ENCODE measurements at regions not wholly inside any gene's neighbourhood (a gene's known extent, or its start where the extent isn't known, plus 50 kb on each side); places are given as distances from the start of the nearest gene placed in this dataset.
"Not testable (repeated sequence)": the region's sequence is repeated elsewhere in the genome, so short reads cannot be mapped to it uniquely, and the experiment has no call there.

- DNase-seq, result no peak
Observed at GRCh38 chr11:119586181-119586580, 142.8 kb downstream of the NECTIN1 start.

- DNase-seq, result no peak
Observed at GRCh38 chr11:119585043-119585781, 143.8 kb downstream of the NECTIN1 start.

GRCh38 chr11:119584193-119585042, 144.6 kb downstream of the NECTIN1 start:
- DNase-seq, result no peak

GRCh38 chr11:119583585-119583984, 145.4 kb downstream of the NECTIN1 start:
- DNase-seq, result no peak

GRCh38 chr11:119581396-119581795, 147.6 kb downstream of the NECTIN1 start:
- DNase-seq, result not testable (repeated sequence)

GRCh38 chr11:119580751-119581150, 148.2 kb downstream of the NECTIN1 start:
- DNase-seq, result no peak

GRCh38 chr11:119580081-119580480, 148.9 kb downstream of the NECTIN1 start:
- no peak for DNase-seq

- DNase-seq, result no peak
Observed at GRCh38 chr11:119578521-119579191, 150.3 kb downstream of the NECTIN1 start.

- DNase-seq, result no peak
Observed at GRCh38 chr11:119573858-119574257, 150.9 kb upstream of the THY1 start.

GRCh38 chr11:119572481-119573424, 149.8 kb upstream of the THY1 start:
- no peak for DNase-seq

GRCh38 chr11:119571311-119571710, 148.3 kb upstream of the THY1 start:
- DNase-seq, result no peak

- no peak for DNase-seq
Observed at GRCh38 chr11:119567688-119568582, 145.0 kb upstream of the THY1 start.

- DNase-seq, result no peak
Observed at GRCh38 chr11:119566319-119566718, 143.3 kb upstream of the THY1 start.

- not testable (repeated sequence) for DNase-seq
Observed at GRCh38 chr11:119565693-119566092, 142.7 kb upstream of the THY1 start.

- DNase-seq, result no peak
Observed at GRCh38 chr11:119560961-119561360, 138.0 kb upstream of the THY1 start.

GRCh38 chr11:119560291-119560690, 137.3 kb upstream of the THY1 start:
- no peak for DNase-seq

GRCh38 chr11:119552106-119552485, 129.1 kb upstream of the THY1 start:
- no peak for DNase-seq

GRCh38 chr11:119551420-119552105, 128.6 kb upstream of the THY1 start:
- DNase-seq, result no peak

- DNase-seq, result no peak
Observed at GRCh38 chr11:119550053-119550752, 127.2 kb upstream of the THY1 start.

GRCh38 chr11:119547511-119547910, 124.5 kb upstream of the THY1 start:
- DNase-seq, result no peak
